Right atrium auricular region (tissue), 2 donors: ENCODE measurements at regions not wholly inside any gene's neighbourhood (a gene's known extent, or its start where the extent isn't known, plus 50 kb on each side); places are given as distances from the start of the nearest gene placed in this dataset.
A peak's percentile ranks its signal among the peaks of the same experiment; 100 is the strongest.
"Not testable (repeated sequence)": the region's sequence is repeated elsewhere in the genome, so short reads cannot be mapped to it uniquely, and the experiment has no call there.

ENCODE experiments used
- DNase-seq: peaks from one replicate; pipeline ENCODE4 v3.0.0-alpha.2; 2019; ENCODE audit warnings: low spot score
- H3K27ac ChIP-seq, 2 donors: fragments of 200-600 bp; sonication (generic); 1 replicate in 1 of 2; 2 replicates in 1 of 2; pipeline ENCODE4 v1.5.1; 2016 to 2019
- H3K27me3 ChIP-seq, 2 donors: fragments of 200-600 bp; sonication (generic); one replicate each; pipeline versions ENCODE4 v1.5.1 to v1.6.0; 2017 to 2019
- H3K36me3 ChIP-seq: fragments of 200-600 bp; sonication (generic); one replicate; pipeline ENCODE4 v1.5.1; 2016
- H3K4me1 ChIP-seq, 2 donors: fragments of 200-600 bp; sonication (generic); one replicate each; pipeline versions ENCODE4 v1.5.1 to v1.6.0; 2017 to 2019
- H3K4me3 ChIP-seq, 2 donors: fragments of 200-600 bp; sonication (generic); 1 replicate in 1 of 2; 2 replicates in 1 of 2; pipeline ENCODE4 v1.5.1; 2017 to 2019; ENCODE audit warnings: mild to moderate bottlenecking in 1 of 2, moderate library complexity in 1 of 2
- H3K9me3 ChIP-seq, 2 donors: fragments of 200-600 bp; sonication (generic); one replicate each; pipeline ENCODE4 v1.5.1; 2019
- TF ChIP-seq, protein P1 (sequence below), 2 donors: fragments of 200-600 bp; sonication (generic); IDR thresholded peaks; one replicate each; pipeline ENCODE4 v1.5.1; 2019; ENCODE audit warnings: antibody characterized with exemption in 2 of 2

DNA sequence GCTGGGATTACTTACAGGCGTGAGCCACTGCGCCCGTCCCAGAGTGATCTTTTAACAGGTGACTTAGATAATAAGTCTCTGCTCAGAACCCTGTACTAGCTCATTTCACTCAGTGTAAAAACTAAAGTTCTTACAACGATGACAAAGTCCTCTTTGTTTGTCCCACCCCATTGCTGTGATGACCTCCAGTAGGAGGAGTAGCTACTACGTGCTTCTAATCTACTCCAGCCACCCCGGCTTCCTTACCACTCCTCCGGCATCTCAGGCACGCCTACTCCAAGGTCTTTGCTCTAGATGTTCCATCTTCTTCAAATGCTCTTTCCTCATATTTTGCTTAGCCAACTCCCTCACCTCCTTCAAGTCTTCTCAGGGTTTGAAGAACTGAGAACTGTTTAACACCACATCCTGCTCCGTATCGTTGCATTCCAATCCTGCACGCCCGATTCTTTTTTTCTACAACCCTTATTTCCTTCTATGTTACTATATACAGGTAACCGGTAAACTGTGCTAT, 108.4 kb upstream of the METTL14 start:
- H3K4me3 ChIP-seq, H3K27me3 ChIP-seq, DNase-seq, H3K36me3 ChIP-seq, H3K9me3 ChIP-seq, H3K27ac ChIP-seq, H3K4me1 ChIP-seq: not testable (repeated sequence)

DNA sequence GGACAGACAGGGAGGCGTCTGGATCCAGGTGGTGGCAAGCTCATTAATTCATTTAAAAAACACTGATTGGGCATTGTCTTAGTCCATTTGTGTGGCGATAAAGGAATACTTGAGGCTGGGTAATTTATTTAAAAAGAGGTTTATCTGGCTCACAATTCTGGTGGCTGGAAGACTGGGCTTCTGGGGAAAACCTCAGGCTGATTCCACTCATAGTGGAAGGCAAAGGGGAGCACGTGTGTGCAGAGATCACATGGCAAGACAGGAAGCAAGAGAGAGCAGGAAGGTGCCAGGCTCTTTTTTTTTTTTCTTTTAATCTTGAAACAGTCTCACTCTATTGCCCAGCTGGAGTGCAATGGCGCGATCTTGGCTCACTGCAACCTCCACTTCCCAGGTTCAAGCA, 100.2 kb upstream of the METTL14 start:
- TF ChIP-seq, protein P1, sequence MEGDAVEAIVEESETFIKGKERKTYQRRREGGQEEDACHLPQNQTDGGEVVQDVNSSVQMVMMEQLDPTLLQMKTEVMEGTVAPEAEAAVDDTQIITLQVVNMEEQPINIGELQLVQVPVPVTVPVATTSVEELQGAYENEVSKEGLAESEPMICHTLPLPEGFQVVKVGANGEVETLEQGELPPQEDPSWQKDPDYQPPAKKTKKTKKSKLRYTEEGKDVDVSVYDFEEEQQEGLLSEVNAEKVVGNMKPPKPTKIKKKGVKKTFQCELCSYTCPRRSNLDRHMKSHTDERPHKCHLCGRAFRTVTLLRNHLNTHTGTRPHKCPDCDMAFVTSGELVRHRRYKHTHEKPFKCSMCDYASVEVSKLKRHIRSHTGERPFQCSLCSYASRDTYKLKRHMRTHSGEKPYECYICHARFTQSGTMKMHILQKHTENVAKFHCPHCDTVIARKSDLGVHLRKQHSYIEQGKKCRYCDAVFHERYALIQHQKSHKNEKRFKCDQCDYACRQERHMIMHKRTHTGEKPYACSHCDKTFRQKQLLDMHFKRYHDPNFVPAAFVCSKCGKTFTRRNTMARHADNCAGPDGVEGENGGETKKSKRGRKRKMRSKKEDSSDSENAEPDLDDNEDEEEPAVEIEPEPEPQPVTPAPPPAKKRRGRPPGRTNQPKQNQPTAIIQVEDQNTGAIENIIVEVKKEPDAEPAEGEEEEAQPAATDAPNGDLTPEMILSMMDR (IDR thresholded peaks at IDR 0.05): no peak
- Histone ChIP-seq H3K4me3 (no peak overlapping the region), H3K4me1 (peaks cover 0 to 13% of the 10 kb centered on the region in 2 donors), H3K27ac (no peak overlapping the region), H3K36me3 (no peaks in the 10 kb centered on the region), H3K9me3 (no peaks in the 10 kb centered on the region), H3K27me3 (no peaks in the 10 kb centered on the region)
- no peak for DNase-seq

DNA sequence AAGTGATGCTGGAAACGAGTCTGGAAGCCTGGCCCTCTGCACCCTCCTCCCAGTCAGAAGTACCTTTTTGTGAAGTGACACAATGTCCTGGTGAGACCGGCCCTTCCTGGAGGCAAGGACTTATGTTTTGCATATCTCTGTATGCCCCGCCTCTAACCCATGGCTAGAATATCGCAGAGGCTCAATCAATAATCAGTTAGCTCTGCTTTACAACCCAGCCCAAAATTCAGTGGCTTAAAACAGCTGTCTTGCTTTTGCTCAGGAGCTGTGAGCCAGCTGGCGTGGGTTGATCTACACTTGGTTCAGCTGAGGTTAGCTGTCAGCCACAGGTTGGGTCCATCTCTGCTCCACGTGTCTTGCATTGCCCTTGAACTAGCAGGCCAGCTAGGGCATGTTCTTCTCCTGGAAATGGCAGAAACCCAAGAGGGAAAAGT, 98.8 kb upstream of the METTL14 start:
- DNase-seq: peak; percentile 77

DNA sequence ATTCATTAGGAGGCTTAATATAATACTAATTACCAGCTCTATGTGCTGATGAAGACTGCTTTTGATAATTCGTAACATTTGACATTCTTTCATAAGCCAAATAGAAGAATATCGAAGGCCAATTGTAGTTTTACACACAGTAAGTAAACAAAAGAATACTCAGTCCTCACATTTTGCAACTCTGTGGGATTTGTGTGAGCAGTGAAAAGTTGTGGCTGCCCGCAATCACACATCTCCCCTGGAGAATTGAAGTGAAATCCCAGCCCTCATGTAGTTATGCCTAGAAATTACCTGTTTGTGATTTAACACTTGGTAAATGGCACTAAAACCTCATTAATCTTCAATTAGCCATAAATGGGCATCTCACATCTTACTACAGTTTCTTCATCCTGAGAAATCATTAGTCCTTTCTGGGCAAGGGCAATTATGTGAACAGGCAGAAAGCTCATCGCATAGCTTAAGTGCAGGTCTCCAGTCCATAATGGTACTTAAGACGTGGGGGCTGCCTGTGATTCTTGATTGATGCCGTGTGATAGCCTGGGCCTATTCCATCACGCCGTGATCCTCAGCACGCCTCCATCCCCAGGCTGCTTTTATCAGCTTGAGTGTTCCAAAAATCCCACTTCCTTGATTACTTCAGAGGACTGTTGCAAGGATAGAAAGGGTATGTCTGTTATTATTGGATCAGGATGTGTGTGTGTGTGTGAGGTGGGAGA, 97.9 kb upstream of the METTL14 start:
- H3K4me1 ChIP-seq: peaks cover 0 to 16% of the 10 kb centered on the region in 2 donors
- H3K9me3 ChIP-seq: no peaks in the 10 kb centered on the region
- no peaks in the 10 kb centered on the region for H3K27me3 ChIP-seq
- H3K36me3 ChIP-seq: no peaks in the 10 kb centered on the region
- H3K27ac ChIP-seq: peak overlapping the region in 1 of 2 donors; percentile 52
- TF ChIP-seq, protein P1 (IDR thresholded peaks at IDR 0.05): no peak
- no peak for DNase-seq
- H3K4me3 ChIP-seq: no peak overlapping the region

More for the DNA sequence above, 98.8 kb upstream of the METTL14 start:
- peaks cover 0 to 13% of the 10 kb centered on the region in 2 donors for H3K4me1 ChIP-seq
- no peaks in the 10 kb centered on the region for H3K27me3 ChIP-seq
- H3K36me3 ChIP-seq: no peaks in the 10 kb centered on the region
- TF ChIP-seq, protein P1 (IDR thresholded peaks at IDR 0.05): no peak
- no peak overlapping the region for H3K4me3 ChIP-seq
- H3K9me3 ChIP-seq: no peaks in the 10 kb centered on the region
- peak overlapping the region; percentile 46 to 52 for H3K27ac ChIP-seq

DNA sequence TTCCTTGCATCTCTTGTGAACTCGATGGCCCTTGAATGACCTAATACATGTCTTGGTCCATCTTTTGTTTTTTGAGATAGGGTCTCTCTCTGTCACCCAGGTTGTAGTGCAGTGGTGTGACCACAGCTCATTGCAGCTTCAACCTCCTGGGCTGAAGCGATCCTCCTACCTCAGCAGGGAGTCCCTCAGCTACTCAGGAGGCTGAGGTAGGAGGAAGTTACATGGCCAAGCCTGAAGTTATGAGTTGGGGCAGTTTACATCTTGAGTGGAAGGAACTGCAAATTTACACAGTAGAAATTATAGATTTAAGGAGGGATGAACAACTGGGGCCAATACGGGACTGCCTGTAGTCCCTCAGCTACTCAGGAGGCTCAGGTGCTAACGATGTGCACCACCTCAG, 97.2 kb upstream of the METTL14 start:
- Histone ChIP-seq H3K4me1 (peaks cover 0 to 21% of the 10 kb centered on the region in 2 donors), H3K27me3 (no peaks in the 10 kb centered on the region), H3K36me3 (no peaks in the 10 kb centered on the region), H3K9me3 (no peaks in the 10 kb centered on the region), H3K27ac (no peak overlapping the region), H3K4me3 (no peak overlapping the region)
- TF ChIP-seq, protein P1 (IDR thresholded peaks at IDR 0.05): no peak
- DNase-seq: no peak

DNA sequence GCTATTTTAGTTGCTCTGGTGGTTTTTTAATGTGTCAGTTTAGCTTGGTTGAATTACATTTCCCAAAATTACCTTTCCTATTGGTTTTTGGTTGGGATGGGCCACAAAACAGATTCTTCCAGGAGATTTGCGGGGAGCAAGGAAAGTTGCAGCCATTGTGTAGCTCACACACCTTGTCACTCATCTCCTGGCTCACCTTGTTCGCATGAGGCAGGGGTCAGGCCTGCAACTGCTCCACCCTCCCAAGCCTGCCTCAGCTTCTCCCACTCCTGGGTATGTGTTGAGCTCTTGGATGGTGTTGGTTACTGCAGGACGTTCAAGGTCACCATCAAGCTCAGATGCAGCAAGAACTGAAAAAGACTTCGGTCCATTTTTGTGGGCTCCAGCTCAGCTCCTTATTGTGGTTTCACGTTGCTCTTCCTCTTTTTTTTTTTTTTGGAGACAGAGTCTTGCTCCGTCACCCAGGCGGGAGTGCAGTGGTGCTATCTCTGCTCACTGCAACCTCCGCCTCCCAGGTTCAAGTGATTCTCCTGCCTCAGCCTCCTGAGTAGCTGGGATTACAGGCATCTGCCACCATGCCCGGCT, 95.6 kb upstream of the METTL14 start:
- no peaks in the 10 kb centered on the region for H3K9me3 ChIP-seq
- DNase-seq: no peak
- H3K4me1 ChIP-seq: peaks cover 0 to 21% of the 10 kb centered on the region in 2 donors
- TF ChIP-seq, protein P1 (IDR thresholded peaks at IDR 0.05): no peak
- H3K27me3 ChIP-seq: no peaks in the 10 kb centered on the region
- no peak overlapping the region for H3K27ac ChIP-seq
- H3K4me3 ChIP-seq: no peak overlapping the region
- H3K36me3 ChIP-seq: no peaks in the 10 kb centered on the region

DNA sequence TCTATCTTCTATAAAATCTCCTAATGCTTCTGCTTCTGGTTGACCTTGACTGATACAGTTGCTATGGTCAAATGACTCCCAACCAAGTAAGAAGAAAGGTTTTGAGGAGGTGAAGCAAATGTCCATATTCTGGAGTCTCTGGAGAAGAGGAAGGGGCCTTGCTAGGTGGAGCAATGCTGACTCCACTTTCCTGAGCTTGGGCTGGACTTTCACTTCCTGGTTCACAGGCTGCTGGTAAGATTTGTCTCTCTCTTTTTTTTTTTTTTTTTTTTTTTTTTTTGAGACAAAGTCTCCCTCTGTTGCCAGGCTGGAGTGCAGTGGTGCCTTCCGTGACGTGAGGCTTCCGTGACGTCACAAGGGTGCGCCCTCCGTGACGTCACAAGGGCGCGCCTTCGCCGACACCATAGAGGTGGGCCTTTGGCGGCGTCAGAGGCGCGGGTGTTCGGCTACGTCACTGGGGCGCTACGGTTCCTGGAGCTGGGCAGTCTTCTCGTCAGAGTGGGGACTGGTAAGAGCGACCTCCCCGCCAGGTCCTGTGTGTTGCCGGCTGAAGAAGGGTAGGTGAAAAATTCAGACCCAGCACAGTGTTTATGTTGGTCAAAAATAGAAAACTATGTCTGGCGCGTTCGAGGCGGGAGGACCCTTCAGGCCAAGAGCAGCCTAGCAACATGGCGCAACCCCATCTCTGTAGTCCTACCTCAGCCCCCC, 93.7 kb upstream of the METTL14 start:
- Histone ChIP-seq H3K4me3 (peak overlapping the region; percentile 62 to 63), H3K27ac (peak overlapping the region; percentile 72 to 87)
- H3K9me3 ChIP-seq, H3K36me3 ChIP-seq, H3K4me1 ChIP-seq, H3K27me3 ChIP-seq: not testable (repeated sequence)
- DNase-seq: peak; percentile 97

DNA sequence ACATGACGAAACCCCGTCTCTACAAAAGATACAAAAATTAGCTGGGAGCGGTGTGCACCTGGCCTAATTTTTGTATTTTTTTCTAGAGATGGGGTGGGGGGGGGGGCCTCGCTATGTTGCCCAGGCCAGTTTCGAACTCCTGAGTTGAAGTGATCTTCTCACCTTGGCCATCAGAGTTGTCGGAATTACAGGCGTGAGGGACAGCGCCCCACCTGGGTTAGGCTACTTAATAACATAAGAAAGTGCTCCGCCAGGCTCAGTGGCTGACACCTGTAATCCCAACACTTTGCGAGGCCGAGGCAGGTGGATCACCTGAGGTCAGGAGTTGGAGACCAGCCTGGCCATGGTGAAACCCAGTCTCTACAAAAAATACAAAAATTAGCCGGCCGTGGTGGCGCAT, 92.9 kb upstream of the METTL14 start:
- Histone ChIP-seq H3K4me3 (peak overlapping the region; percentile 62 to 63), H3K27ac (peak overlapping the region; percentile 72 to 87)
- not testable (repeated sequence) for DNase-seq, H3K4me1 ChIP-seq, H3K9me3 ChIP-seq, H3K36me3 ChIP-seq, H3K27me3 ChIP-seq

DNA sequence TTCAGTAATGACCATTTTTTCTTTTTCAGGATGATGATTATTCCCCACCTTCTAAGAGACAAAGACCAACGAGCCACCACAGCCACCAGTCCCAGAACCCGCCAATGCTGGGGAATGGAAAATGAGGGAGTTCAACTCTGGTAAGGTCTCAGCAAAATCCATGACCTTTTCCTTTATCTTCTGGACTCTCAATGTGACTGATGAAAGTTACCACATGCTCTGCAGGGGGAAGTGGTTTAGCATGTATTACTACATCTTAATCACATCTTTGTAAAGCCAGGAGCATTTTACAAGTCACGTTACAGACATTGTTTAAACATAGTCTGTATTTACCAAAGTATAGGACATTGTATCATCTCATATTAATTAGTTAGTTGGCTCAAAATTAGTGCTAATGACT, 89.3 kb upstream of the METTL14 start:
- H3K9me3 ChIP-seq, H3K27me3 ChIP-seq: not testable (repeated sequence)

More for the DNA sequence above, 89.3 kb upstream of the METTL14 start:
- not testable (repeated sequence) for DNase-seq, H3K27ac ChIP-seq, H3K4me3 ChIP-seq, H3K36me3 ChIP-seq, H3K4me1 ChIP-seq
